ENCODE measurements at regions not wholly inside any gene's neighbourhood (a gene's known extent, or its start where the extent isn't known, plus 50 kb on each side); places are given as distances from the start of the nearest gene placed in this dataset.

DNA sequence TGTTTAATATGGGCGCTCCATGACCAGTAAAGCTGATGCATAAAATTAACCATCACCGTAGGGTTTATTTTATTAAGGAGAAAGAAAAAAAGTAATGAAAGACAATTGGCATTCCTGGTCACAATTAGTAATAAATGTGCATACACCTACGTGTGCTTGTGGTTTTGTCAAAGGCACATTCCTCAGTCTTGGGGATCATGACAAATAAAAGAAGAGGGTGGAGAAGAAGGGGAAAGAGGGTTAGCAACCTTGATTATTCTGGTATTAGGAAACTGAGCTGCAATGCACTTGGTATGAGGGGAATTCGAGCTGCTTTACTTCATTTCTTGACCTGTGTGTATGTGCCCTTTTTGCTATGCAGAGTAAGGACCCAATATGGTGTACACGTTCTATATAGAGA is 1798.3 kb upstream of the PCDH7 start:
- TF ChIP-seq, protein P1, sequence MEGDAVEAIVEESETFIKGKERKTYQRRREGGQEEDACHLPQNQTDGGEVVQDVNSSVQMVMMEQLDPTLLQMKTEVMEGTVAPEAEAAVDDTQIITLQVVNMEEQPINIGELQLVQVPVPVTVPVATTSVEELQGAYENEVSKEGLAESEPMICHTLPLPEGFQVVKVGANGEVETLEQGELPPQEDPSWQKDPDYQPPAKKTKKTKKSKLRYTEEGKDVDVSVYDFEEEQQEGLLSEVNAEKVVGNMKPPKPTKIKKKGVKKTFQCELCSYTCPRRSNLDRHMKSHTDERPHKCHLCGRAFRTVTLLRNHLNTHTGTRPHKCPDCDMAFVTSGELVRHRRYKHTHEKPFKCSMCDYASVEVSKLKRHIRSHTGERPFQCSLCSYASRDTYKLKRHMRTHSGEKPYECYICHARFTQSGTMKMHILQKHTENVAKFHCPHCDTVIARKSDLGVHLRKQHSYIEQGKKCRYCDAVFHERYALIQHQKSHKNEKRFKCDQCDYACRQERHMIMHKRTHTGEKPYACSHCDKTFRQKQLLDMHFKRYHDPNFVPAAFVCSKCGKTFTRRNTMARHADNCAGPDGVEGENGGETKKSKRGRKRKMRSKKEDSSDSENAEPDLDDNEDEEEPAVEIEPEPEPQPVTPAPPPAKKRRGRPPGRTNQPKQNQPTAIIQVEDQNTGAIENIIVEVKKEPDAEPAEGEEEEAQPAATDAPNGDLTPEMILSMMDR (conservative IDR thresholded peaks at IDR 0.05), result no peak
- TF ChIP-seq EZH2 (IDR thresholded peaks at IDR 0.05; ENCODE audit: low read depth), result no peak
